AG09319 (cell line): ENCODE measurements at regions not wholly inside any gene's neighbourhood (a gene's known extent, or its start where the extent isn't known, plus 50 kb on each side); places are given as distances from the start of the nearest gene placed in this dataset.

Source experiments
- DNase-seq: peaks from one replicate; pipeline ENCODE4 v3.0.0-alpha.2; 2010; ENCODE audit warnings: low read depth; ENCODE audit errors: extremely low read depth
- TF ChIP-seq, protein P1 (sequence below): IDR thresholded peaks from 2 replicates; pipeline ENCODE4 v1.5.1; 2011; ENCODE audit warnings: low read depth, mild to moderate bottlenecking, inconsistent platforms, low read length, moderate library complexity

DNA sequence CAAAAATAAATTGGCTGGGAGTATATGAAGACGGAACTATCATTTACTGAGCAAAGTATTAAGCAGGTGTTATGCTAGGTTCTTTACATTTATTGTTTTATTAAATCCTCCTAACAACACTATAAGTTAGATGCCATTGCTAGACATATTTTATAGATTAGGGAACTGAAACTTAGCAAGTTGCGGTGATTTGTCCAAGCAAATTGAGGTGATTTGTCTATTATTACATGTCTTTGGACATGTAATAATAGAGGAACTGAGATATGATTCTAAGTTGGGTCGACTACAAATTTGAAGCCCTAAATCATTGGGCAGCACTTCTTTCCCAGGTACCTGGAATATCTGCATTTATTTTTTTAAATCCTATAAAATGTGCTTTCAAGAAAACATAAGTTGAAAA lies 429.9 kb downstream of the GABRG2 start:
- TF ChIP-seq, protein P1, sequence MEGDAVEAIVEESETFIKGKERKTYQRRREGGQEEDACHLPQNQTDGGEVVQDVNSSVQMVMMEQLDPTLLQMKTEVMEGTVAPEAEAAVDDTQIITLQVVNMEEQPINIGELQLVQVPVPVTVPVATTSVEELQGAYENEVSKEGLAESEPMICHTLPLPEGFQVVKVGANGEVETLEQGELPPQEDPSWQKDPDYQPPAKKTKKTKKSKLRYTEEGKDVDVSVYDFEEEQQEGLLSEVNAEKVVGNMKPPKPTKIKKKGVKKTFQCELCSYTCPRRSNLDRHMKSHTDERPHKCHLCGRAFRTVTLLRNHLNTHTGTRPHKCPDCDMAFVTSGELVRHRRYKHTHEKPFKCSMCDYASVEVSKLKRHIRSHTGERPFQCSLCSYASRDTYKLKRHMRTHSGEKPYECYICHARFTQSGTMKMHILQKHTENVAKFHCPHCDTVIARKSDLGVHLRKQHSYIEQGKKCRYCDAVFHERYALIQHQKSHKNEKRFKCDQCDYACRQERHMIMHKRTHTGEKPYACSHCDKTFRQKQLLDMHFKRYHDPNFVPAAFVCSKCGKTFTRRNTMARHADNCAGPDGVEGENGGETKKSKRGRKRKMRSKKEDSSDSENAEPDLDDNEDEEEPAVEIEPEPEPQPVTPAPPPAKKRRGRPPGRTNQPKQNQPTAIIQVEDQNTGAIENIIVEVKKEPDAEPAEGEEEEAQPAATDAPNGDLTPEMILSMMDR: no peak
- no peak for DNase-seq

DNA sequence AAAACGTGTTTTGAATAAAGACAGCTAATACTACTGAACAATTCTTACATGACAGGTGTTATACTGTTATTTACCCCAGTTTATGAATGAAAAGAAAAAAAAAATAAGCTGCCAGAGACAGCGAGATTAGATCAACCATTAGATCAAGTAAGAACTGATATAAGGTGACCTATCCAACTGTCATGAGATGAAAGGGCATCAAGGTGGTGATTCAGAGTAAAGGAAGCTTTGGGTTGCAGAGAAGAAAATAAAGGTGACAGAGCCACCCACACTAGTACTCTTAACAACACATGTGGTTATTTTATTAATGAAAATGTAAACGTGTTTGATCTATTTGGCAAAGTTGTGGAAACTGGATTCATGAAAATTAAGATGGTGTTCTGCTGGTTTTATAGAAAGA lies 435.2 kb downstream of the GABRG2 start:
- TF ChIP-seq, protein P1: no peak
- DNase-seq: no peak

DNA sequence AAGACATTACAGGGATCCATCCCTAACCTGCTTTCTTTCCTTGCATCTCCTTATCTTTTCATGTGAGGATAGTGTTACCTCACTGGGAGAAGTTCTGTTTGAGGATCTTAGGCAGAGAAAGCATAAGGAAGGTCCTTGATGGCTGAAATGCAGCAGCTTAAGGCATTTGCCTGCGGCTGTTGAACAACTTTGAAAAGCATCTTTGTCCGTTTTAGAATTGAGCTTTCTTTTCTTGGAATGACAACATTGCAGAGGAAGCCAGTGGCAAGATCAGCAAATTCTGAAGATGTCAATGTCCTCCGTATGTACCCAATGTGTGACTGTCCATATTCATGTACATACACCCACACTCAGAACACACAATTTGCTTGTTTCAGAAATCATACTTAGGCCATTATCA lies 436.2 kb downstream of the GABRG2 start:
- TF ChIP-seq, protein P1: no peak
- DNase-seq: no peak

DNA sequence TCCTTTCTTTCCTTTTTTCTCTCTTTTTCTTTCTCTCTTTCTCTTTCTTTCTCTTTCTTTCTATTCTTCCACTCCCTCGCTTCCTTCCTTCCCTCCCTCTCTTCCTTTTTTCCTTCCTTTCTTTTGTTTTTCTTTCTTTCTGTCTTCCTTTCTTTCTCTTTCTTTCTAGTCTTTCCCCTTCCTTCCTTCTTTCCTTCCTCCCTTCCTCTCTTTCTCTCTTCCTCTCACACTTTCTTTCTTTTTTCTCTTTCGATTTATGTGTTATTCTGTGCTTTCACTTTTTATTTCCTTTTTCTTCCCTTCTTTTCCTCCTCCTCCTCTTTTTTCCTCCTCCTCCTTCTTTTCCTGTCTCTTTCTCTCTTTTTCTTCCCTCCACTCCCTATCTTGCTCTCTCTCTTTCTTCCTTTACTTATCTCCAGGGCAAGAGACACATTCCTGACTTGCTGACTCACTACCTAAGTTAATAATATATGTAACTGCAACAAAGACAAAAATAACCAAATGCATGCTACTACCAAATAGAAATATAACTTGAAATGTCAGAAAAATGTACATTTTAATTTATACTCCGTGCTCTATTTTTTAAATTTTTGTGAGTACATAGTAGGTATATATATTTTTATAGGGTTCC lies 445.5 kb downstream of the GABRG2 start:
- no peak for DNase-seq
- TF ChIP-seq, protein P1: no peak

DNA sequence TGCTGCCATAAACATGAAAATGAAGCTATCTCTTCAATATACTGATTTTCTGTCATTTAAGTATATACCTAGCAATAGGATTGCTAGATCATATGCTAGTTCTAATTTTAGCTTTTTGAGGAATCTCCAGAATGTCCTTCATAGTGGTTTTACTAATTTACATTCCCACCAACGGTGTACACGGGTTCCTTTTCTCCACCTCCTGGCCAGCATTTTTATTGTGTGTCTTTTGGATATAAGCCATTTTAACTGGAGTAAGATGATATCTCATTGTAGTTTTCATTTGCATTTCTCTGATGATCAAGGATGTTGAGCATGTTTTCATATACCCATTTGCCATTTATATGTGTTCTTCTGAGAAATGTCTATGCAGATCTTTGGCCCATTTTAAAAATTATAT lies 446.5 kb downstream of the GABRG2 start:
- TF ChIP-seq, protein P1: no peak
- DNase-seq: no peak

DNA sequence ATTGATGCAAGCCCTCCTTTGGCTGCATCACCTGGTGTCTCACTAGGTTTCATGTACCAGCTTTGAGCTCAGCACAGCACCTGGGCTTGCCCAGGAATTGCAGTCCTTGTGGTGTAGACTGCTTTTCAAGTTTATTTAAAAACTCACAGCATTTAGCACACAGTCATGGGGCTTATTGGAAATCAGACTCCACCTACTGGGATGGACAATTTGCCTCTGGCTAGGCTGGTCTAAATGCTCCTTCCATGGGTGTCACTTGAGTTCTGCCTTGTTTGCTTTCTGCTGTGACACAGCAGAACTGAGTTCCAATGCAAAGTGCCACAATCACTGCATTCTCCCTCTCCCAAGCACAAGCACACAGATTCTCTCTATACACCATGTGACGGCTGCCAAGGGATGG lies 453.3 kb downstream of the GABRG2 start:
- TF ChIP-seq, protein P1: no peak
- no peak for DNase-seq

DNA sequence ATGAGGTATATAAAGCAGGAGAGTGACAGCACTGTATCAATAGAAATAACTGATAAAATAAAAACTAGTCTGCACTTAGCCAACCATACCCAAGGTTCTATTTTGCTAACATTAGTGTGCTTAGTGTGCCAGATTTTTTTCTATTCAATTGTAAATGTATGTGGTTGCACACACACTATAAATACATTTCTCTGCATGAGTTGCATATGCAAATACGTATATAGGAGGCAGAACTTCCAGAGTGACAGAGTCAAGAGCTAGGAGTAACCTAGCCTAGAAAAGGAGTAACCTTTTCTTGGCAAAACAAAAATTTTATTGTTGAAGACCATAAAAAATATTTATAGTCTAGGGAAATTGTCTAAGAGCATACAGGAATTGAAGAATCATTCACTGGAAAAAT lies 461.6 kb downstream of the GABRG2 start:
- no peak for DNase-seq
- TF ChIP-seq, protein P1: no peak
